Nephron progenitor cell (in vitro differentiated cells): ENCODE measurements at regions not wholly inside any gene's neighbourhood (a gene's known extent, or its start where the extent isn't known, plus 50 kb on each side); places are given as distances from the start of the nearest gene placed in this dataset.

ENCODE experiments used
- DNase-seq: peaks from one replicate; pipeline ENCODE4 v3.0.0; 2021
- H3K27ac Mint-ChIP-seq: 2 replicates; pipeline ENCODE4 v1.8.0; 2021; ENCODE audit warnings: mild to moderate bottlenecking, moderate library complexity, mixed read lengths
- H3K27me3 Mint-ChIP-seq: 2 replicates; pipeline ENCODE4 v1.8.0; 2021; ENCODE audit warnings: mild to moderate bottlenecking, low read depth, mixed read lengths; ENCODE audit not compliant: poor library complexity
- H3K36me3 Mint-ChIP-seq: 2 replicates; pipeline ENCODE4 v1.8.0; 2021; ENCODE audit warnings: low read depth, mixed read lengths
- H3K4me1 Mint-ChIP-seq: 2 replicates; pipeline ENCODE4 v1.8.0; 2021; ENCODE audit warnings: mixed read lengths
- H3K4me3 Mint-ChIP-seq: 2 replicates; pipeline ENCODE4 v1.8.0; 2021; ENCODE audit warnings: mild to moderate bottlenecking, moderate library complexity, mixed read lengths
- H3K9me3 Mint-ChIP-seq: 2 replicates; pipeline ENCODE4 v1.8.0; 2021; ENCODE audit warnings: mild to moderate bottlenecking, moderate library complexity, mixed read lengths
- CTCF ChIP-seq: fragments of 200-600 bp; sonication (generic); IDR thresholded peaks from 2 replicates; pipeline ENCODE4 v1.5.0; 2021; ENCODE audit warnings: antibody characterized with exemption

- TF ChIP-seq CTCF: no peak
- H3K36me3 Mint-ChIP-seq: no peaks in the 10 kb centered on the region
- H3K27me3 Mint-ChIP-seq: no peaks in the 10 kb centered on the region
- no peak overlapping the region for H3K4me3 Mint-ChIP-seq
- peaks cover 68% of the 10 kb centered on the region for H3K9me3 Mint-ChIP-seq
- no peaks in the 10 kb centered on the region for H3K4me1 Mint-ChIP-seq
- DNase-seq: no peak
- no peak overlapping the region for H3K27ac Mint-ChIP-seq
Measured at GRCh38 chr22:47343611-47344010, 581.2 kb downstream of the TBC1D22A start.

- Mint-ChIP-seq H3K27ac (no peak overlapping the region), H3K27me3 (no peaks in the 10 kb centered on the region), H3K4me3 (no peak overlapping the region), H3K9me3 (peaks cover 73% of the 10 kb centered on the region), H3K4me1 (no peaks in the 10 kb centered on the region), H3K36me3 (no peaks in the 10 kb centered on the region)
- TF ChIP-seq CTCF: no peak
- no peak for DNase-seq
Measured at GRCh38 chr22:47342446-47342845, 580.0 kb downstream of the TBC1D22A start.

DNA sequence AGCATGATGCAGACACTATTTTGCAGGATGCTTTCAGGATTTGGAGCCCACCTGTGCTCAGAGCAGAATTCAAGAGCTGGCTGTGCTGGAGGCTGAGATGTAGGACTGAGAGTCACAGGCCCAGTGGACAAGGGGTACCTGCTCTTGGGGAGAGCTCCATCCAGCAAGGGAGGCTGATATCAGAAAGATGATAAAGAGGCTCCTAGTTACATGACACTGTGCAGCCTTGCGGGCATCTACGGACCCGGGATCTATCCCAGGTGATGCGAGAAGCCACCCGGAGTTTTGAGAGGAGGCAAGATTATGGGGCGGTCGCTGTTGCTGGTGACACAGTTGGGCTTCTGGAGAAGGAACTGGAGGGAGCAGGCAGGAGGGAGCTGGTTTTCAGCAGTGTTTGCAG, 579.0 kb downstream of the TBC1D22A start:
- H3K4me1 Mint-ChIP-seq: no peaks in the 10 kb centered on the region
- H3K27me3 Mint-ChIP-seq: no peaks in the 10 kb centered on the region
- TF ChIP-seq CTCF: no peak
- H3K27ac Mint-ChIP-seq: no peak overlapping the region
- no peak overlapping the region for H3K4me3 Mint-ChIP-seq
- no peaks in the 10 kb centered on the region for H3K36me3 Mint-ChIP-seq
- no peak for DNase-seq
- H3K9me3 Mint-ChIP-seq: peaks cover 75% of the 10 kb centered on the region

DNA sequence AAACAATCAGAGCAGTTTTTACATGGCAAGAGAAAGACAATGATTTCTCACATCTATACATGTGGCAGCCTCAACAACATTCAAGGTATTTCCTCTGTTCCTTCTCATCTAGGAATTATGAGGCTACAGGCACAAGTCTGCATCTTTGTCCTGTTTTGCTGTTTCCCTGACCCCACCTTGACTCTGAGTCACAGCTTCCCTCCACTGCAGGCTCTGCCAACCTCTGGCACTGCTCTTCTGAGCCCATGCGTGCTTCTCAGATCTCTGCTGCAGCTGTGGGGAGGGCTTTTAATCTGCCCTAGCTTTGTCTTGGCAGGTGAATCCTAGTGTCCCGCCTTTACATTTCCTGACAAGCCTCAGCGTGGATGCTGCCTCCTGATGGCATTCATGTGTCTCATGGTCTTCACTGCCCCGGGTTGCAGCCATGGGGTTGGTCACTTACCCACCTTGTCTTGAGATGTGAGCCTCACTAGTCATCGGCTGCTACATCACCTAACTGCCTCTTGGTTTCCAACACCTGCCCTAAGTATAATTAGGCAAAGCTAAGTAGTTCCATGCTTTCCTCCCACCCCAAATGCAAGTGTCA, 578.5 kb downstream of the TBC1D22A start:
- no peak overlapping the region for H3K27ac Mint-ChIP-seq
- no peaks in the 10 kb centered on the region for H3K36me3 Mint-ChIP-seq
- no peak for DNase-seq
- no peaks in the 10 kb centered on the region for H3K4me1 Mint-ChIP-seq
- H3K27me3 Mint-ChIP-seq: no peaks in the 10 kb centered on the region
- peaks cover 80% of the 10 kb centered on the region for H3K9me3 Mint-ChIP-seq
- no peak overlapping the region for H3K4me3 Mint-ChIP-seq
- no peak for TF ChIP-seq CTCF

DNA sequence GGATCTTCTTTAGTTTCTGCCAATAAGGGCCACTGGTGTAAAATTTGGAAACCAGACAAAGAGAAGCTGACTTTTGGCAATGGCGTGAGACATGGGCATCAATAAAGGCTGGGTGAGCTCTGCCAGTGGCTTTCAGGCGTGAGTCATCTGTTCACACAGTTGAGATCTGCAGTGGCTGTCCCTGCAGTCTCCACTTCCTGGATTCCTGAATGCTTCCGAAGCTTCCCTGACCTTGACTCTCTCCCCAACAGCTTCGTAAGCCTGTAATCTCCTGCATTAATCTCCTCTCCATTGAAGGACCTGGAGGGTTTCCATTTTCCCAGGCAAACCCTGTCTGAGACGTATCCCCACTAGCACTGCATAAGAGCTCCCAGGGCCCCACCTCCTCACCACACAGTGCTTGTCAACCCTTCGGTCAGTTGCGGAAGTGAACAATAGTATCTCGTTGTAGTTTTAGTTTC, 574.7 kb downstream of the TBC1D22A start:
- TF ChIP-seq CTCF: no peak
- Mint-ChIP-seq H3K4me3 (no peak overlapping the region), H3K27ac (no peak overlapping the region), H3K27me3 (no peaks in the 10 kb centered on the region), H3K36me3 (no peaks in the 10 kb centered on the region), H3K9me3 (peaks cover 83% of the 10 kb centered on the region), H3K4me1 (no peaks in the 10 kb centered on the region)
- DNase-seq: no peak

- no peak overlapping the region for H3K4me3 Mint-ChIP-seq
- H3K4me1 Mint-ChIP-seq: no peaks in the 10 kb centered on the region
- no peaks in the 10 kb centered on the region for H3K27me3 Mint-ChIP-seq
- no peak for DNase-seq
- TF ChIP-seq CTCF: no peak
- no peaks in the 10 kb centered on the region for H3K36me3 Mint-ChIP-seq
- no peak overlapping the region for H3K27ac Mint-ChIP-seq
- H3K9me3 Mint-ChIP-seq: peaks cover 83% of the 10 kb centered on the region
Measured at GRCh38 chr22:47335958-47336357, 573.5 kb downstream of the TBC1D22A start.
